ENCODE measurements at regions not wholly inside any gene's neighbourhood (a gene's known extent, or its start where the extent isn't known, plus 50 kb on each side); places are given as distances from the start of the nearest gene placed in this dataset.

- no peak overlapping the region for H3K56ac ChIP-seq (ENCODE audit: extremely low read depth, insufficient read depth, low read length)
- H3K4ac ChIP-seq (ENCODE audit: low read depth, low read length) = no peak overlapping the region
- H4K91ac ChIP-seq (ENCODE audit: insufficient read depth, low read depth, low read length) = no peak overlapping the region
- no peaks in the 10 kb centered on the region for H3K9me1 ChIP-seq (ENCODE audit: insufficient read depth, low read length)
- H2BK120ac ChIP-seq (ENCODE audit: low read depth, low read length) = no peak overlapping the region
- H4K8ac ChIP-seq (ENCODE audit: low read depth in 2 of 2, low read length in 2 of 2) = no peak overlapping the region
- no peak overlapping the region for H2AK5ac ChIP-seq (ENCODE audit: low read depth, low read length)
- no peaks in the 10 kb centered on the region for H3K36me3 ChIP-seq (ENCODE audit: control insufficient read depth, insufficient read depth, low read length)
- DNase-seq = no peak
- H4K20me1 ChIP-seq (ENCODE audit: insufficient read depth, low read length) = no peaks in the 10 kb centered on the region
- in situ Hi-C loops (cut with MboI; ENCODE audit: low sequenced_read_pairs) = no loop called here
- no peak overlapping the region for H2AK9ac ChIP-seq (replicated peaks; ENCODE audit: low read depth, low read length, poor library complexity)
- intact Hi-C loops (cut with micrococcal nuclease) = no loop called here
- dilution Hi-C loops (cut with HindIII; ENCODE audit: low sequenced_read_pairs, unreplicated experiment) = no loop called here
- no peak overlapping the region for H3K14ac ChIP-seq (replicated peaks; ENCODE audit: low read depth, low read length)
- no peak overlapping the region for H2BK15ac ChIP-seq (ENCODE audit: low read depth, low read length)
- H3K18ac ChIP-seq (ENCODE audit: low read depth, low read length) = no peak overlapping the region
- H3K4me3 ChIP-seq (ENCODE audit: insufficient read depth, low read depth, low read length) = no peak overlapping the region
- no TSS peak for BruUV-seq (replicated peaks)
- H2AFZ ChIP-seq (replicated peaks; ENCODE audit: low read length, poor library complexity) = no peak overlapping the region
- no peak overlapping the region for H3K27ac ChIP-seq (ENCODE audit: insufficient read depth, low read length)
- ChIA-PET CTCF (no interaction called here), POLR2A (ENCODE audit: unreplicated experiment) (no interaction called here)
- no peak overlapping the region for H2BK5ac ChIP-seq (ENCODE audit: low read depth, low read length, poor library complexity, severe bottlenecking)
- H4K5ac ChIP-seq (ENCODE audit: low read depth, low read length) = no peak overlapping the region
- no peak for ATAC-seq (ENCODE audit: low read depth)
- 32% methylated on average over 2 of the region's 4 CpGs; no CpG with 5 or more reads in 1 of the 2 experiments for WGBS, 2 experiments (ENCODE audit: extremely low coverage in 2 of 2, insufficient read length in 1 of 2)
- H3K9me3 ChIP-seq (ENCODE audit: control insufficient read depth, insufficient read depth, low read length) = peaks cover 15% of the 10 kb centered on the region
- no peaks in the 10 kb centered on the region for H3K79me1 ChIP-seq (ENCODE audit: low read depth in 1 of 2, low read length in 2 of 2)
- H3K27me3 ChIP-seq (ENCODE audit: control insufficient read depth, insufficient read depth, low read length) = no peaks in the 10 kb centered on the region
- H3K4me1 ChIP-seq (ENCODE audit: control insufficient read depth, insufficient read depth, low read length) = no peaks in the 10 kb centered on the region
- TF ChIP-seq MXI1 (IDR thresholded peaks at IDR 0.05; ENCODE audit: borderline replicate concordance, low read depth, low read length) (no peak), MAZ (IDR thresholded peaks at IDR 0.05; ENCODE audit: borderline replicate concordance, low read depth, low read length) (no peak), FOS (IDR thresholded peaks at IDR 0.05; ENCODE audit: low read depth, low read length) (no peak), ELK1 (IDR thresholded peaks at IDR 0.05; ENCODE audit: borderline replicate concordance, low read depth, low read length) (no peak), SMC3 (IDR thresholded peaks at IDR 0.05; ENCODE audit: low read depth, low read length) (no peak), RCOR1 (IDR thresholded peaks at IDR 0.05; ENCODE audit: insufficient replicate concordance, low read length) (no peak), CEBPB (IDR thresholded peaks at IDR 0.05; ENCODE audit: low read depth, low read length) (no peak), CHD1 (IDR thresholded peaks at IDR 0.05; ENCODE audit: low read depth, low read length) (no peak)
- no peak overlapping the region for H2BK20ac ChIP-seq (ENCODE audit: low read depth, low read length)
- H3K4me2 ChIP-seq (ENCODE audit: low read depth, low read length) = no peak overlapping the region
- no peak overlapping the region for H3K23ac ChIP-seq (ENCODE audit: low read depth, low read length)
- no peak overlapping the region for H3K9ac ChIP-seq (ENCODE audit: low read depth, low read length)
Measured at GRCh38 chr16:5918567-5919130, 821.1 kb upstream of the EEF2KMT start.
